ENCODE measurements at regions not wholly inside any gene's neighbourhood (a gene's known extent, or its start where the extent isn't known, plus 50 kb on each side); places are given as distances from the start of the nearest gene placed in this dataset.

DNA sequence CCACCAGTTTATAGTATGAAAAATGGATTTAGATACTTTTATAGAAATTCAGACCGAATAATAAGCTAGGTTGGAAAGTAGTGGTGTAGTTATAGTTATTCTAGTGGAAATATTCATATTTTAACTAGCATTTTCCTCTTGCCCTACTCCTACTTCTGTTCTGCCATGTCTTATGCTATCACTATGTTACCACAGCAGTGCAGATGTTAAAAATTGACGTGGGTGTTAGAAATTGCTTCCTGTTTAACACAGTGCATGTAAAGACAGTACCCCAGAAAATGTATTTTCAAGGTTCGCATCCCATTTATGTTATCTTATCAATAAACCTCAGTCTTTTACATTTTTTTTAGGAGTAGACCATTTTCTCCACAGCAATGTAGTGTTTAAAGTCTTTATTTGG, 774.2 kb upstream of the CDH10 start:
- TF ChIP-seq POLR2AphosphoS5 (IDR thresholded peaks at IDR 0.05; ENCODE audit: low read depth): no peak
- TF ChIP-seq, protein P1, sequence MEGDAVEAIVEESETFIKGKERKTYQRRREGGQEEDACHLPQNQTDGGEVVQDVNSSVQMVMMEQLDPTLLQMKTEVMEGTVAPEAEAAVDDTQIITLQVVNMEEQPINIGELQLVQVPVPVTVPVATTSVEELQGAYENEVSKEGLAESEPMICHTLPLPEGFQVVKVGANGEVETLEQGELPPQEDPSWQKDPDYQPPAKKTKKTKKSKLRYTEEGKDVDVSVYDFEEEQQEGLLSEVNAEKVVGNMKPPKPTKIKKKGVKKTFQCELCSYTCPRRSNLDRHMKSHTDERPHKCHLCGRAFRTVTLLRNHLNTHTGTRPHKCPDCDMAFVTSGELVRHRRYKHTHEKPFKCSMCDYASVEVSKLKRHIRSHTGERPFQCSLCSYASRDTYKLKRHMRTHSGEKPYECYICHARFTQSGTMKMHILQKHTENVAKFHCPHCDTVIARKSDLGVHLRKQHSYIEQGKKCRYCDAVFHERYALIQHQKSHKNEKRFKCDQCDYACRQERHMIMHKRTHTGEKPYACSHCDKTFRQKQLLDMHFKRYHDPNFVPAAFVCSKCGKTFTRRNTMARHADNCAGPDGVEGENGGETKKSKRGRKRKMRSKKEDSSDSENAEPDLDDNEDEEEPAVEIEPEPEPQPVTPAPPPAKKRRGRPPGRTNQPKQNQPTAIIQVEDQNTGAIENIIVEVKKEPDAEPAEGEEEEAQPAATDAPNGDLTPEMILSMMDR (IDR thresholded peaks at IDR 0.05; ENCODE audit: insufficient read depth, low read length): no peak
- TF ChIP-seq SPI1 (IDR thresholded peaks at IDR 0.05; ENCODE audit: borderline replicate concordance, low read depth): no peak
- TF ChIP-seq, protein P2, sequence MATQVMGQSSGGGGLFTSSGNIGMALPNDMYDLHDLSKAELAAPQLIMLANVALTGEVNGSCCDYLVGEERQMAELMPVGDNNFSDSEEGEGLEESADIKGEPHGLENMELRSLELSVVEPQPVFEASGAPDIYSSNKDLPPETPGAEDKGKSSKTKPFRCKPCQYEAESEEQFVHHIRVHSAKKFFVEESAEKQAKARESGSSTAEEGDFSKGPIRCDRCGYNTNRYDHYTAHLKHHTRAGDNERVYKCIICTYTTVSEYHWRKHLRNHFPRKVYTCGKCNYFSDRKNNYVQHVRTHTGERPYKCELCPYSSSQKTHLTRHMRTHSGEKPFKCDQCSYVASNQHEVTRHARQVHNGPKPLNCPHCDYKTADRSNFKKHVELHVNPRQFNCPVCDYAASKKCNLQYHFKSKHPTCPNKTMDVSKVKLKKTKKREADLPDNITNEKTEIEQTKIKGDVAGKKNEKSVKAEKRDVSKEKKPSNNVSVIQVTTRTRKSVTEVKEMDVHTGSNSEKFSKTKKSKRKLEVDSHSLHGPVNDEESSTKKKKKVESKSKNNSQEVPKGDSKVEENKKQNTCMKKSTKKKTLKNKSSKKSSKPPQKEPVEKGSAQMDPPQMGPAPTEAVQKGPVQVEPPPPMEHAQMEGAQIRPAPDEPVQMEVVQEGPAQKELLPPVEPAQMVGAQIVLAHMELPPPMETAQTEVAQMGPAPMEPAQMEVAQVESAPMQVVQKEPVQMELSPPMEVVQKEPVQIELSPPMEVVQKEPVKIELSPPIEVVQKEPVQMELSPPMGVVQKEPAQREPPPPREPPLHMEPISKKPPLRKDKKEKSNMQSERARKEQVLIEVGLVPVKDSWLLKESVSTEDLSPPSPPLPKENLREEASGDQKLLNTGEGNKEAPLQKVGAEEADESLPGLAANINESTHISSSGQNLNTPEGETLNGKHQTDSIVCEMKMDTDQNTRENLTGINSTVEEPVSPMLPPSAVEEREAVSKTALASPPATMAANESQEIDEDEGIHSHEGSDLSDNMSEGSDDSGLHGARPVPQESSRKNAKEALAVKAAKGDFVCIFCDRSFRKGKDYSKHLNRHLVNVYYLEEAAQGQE (IDR thresholded peaks at IDR 0.05; ENCODE audit: insufficient replicate concordance, low read depth): no peak

All from HL-60 (cell line).